ENCODE measurements at regions not wholly inside any gene's neighbourhood (a gene's known extent, or its start where the extent isn't known, plus 50 kb on each side); places are given as distances from the start of the nearest gene placed in this dataset.

DNA sequence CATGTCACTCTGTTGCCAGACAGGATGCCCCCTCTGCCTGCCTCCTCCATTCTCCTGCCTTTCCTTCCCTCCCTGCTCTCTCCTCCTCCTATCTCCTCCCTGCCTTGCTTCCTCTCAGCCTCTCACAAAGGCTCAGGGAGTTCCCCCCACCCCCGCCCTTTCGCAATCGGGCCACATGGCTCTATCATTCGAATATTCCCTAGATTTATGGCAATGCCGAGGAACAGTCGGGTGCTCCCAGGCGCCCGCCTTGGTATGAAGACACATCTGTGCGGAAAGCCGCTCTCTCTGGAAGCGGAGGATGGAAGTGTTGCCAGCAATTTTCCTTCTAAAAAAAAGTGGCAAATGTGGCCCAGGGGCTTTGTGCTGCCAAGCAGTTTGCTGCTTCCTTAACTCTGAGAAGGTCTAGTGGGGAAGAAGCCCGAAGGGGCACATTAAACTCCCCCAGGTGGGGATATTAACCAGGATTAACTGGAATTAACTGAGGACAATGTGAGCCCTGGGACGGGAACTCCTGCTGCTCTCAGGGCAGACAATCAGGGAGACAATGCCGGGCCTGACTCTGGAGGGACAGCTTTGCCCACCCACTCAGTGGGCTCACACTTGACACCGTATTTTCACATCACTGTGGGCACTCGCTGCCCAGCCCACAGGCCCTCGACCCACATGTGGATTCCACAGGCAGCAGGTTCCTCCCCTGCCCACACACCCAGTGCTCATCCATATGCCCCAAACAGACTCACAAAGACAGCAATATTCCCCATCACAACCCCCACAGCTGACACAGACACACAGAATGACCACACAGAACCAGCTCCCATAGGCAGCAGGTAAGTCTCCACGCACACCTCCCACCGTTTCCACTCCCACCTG lies 88.4 kb upstream of the SMNDC1 start:
- Histone ChIP-seq H3K9ac (no peak overlapping the region), H3K9me2 (no peaks in the 10 kb centered on the region), H3K4me1 (ENCODE audit: control insufficient read depth in 1 of 2, insufficient read depth in 2 of 2, low read depth in 1 of 2, low read length in 1 of 2) (peaks cover 6 to 17% of the 10 kb centered on the region in 2 experiments; a peak in 2 of 4 replicates), H3K27ac (ENCODE audit: low read depth in 2 of 2, low read length in 1 of 2) (no peak overlapping the region), H3K9me3 (no peaks in the 10 kb centered on the region), H3K4me3 (ENCODE audit: low read depth in 2 of 2, low read length in 1 of 2) (no peak overlapping the region), H4K20me1 (ENCODE audit: insufficient read depth) (no peaks in the 10 kb centered on the region), H2AFZ (ENCODE audit: low read depth) (no peak overlapping the region), H3F3A (replicated peaks; ENCODE audit: insufficient read depth) (peaks cover 8% of the 10 kb centered on the region), H3K79me2 (ENCODE audit: insufficient read depth) (no peaks in the 10 kb centered on the region), H3K27me3 (ENCODE audit: insufficient read depth) (no peaks in the 10 kb centered on the region), H3K4me2 (no peak overlapping the region), H3K36me3 (replicated peaks in 1 of 2; ENCODE audit: control insufficient read depth in 1 of 2, insufficient read depth in 2 of 2, low read length in 1 of 2) (no peaks in the 10 kb centered on the region)
- DNase-seq, result no peak
- 75% methylated on average over 16 of the region's 19 CpGs for WGBS (ENCODE audit: low lambda C conversion rate)
- TF ChIP-seq EP300 (IDR thresholded peaks at IDR 0.05; ENCODE audit: borderline replicate concordance in 1 of 2, low read depth in 1 of 2, low read length in 1 of 2) (no peak), FOXJ3 (CRISPR knock-in tag; IDR thresholded peaks at IDR 0.05) (no peak), MXI1 (IDR thresholded peaks at IDR 0.05; ENCODE audit: low read depth, low read length) (no peak), FOSL2 (IDR thresholded peaks at IDR 0.05; ENCODE audit: borderline replicate concordance, low read depth) (no peak)
- TF ChIP-seq, protein P1, sequence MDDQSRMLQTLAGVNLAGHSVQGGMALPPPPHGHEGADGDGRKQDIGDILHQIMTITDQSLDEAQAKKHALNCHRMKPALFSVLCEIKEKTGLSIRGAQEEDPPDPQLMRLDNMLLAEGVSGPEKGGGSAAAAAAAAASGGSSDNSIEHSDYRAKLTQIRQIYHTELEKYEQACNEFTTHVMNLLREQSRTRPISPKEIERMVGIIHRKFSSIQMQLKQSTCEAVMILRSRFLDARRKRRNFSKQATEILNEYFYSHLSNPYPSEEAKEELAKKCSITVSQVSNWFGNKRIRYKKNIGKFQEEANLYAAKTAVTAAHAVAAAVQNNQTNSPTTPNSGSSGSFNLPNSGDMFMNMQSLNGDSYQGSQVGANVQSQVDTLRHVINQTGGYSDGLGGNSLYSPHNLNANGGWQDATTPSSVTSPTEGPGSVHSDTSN (IDR thresholded peaks at IDR 0.05), result no peak
- ChIA-PET POLR2A (no interaction called here), CTCF (no interaction called here)

DNA sequence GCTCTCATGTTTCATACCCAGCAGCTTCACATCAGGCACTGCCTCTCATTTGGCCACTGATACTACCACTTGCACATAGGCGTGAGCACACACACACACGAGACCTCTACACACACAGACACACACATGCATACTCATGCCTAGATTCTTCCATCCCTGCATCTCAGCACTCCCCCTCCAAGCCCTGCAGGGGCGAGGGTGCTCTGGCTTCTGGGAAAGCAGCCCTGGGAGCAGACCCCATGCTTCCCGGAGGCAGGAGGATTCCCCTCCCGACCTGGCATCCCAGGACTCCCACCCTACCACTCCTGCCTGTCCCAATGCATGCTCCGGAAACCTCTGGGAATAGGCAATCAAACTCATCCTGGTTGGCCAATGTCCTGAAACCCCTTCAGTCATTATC lies 89.1 kb upstream of the SMNDC1 start:
- Histone ChIP-seq H3K4me2 (no peak overlapping the region), H3K27me3 (ENCODE audit: insufficient read depth) (no peaks in the 10 kb centered on the region), H3K9ac (no peak overlapping the region), H3K27ac (ENCODE audit: low read depth in 2 of 2, low read length in 1 of 2) (no peak overlapping the region), H3K9me2 (no peaks in the 10 kb centered on the region), H2AFZ (ENCODE audit: low read depth) (no peak overlapping the region), H3K79me2 (ENCODE audit: insufficient read depth) (no peaks in the 10 kb centered on the region), H3K36me3 (replicated peaks in 1 of 2; ENCODE audit: control insufficient read depth in 1 of 2, insufficient read depth in 2 of 2, low read length in 1 of 2) (no peaks in the 10 kb centered on the region), H3K9me3 (no peaks in the 10 kb centered on the region), H3K4me1 (ENCODE audit: control insufficient read depth in 1 of 2, insufficient read depth in 2 of 2, low read depth in 1 of 2, low read length in 1 of 2) (peaks cover 11 to 23% of the 10 kb centered on the region in 2 experiments; a peak in 3 of 4 replicates), H4K20me1 (ENCODE audit: insufficient read depth) (no peaks in the 10 kb centered on the region), H3F3A (replicated peaks; ENCODE audit: insufficient read depth) (peaks cover 9% of the 10 kb centered on the region), H3K4me3 (ENCODE audit: low read depth in 2 of 2, low read length in 1 of 2) (no peak overlapping the region)
- DNase-seq, result no peak
- ChIA-PET CTCF (no interaction called here), POLR2A (no interaction called here)
- WGBS (ENCODE audit: low lambda C conversion rate), result 96% methylated on average over 6 of the region's 6 CpGs
- TF ChIP-seq POLR2AphosphoS5 (IDR thresholded peaks at IDR 0.05; ENCODE audit: low read depth, low read length), result no peak
- TF ChIP-seq NFIC (IDR thresholded peaks at IDR 0.05; ENCODE audit: borderline replicate concordance), result no peak
- TF ChIP-seq JUND (IDR thresholded peaks at IDR 0.05), result no peak
- no peak for TF ChIP-seq FOXM1 (IDR thresholded peaks at IDR 0.05; ENCODE audit: low read depth)
- TF ChIP-seq, protein P2, sequence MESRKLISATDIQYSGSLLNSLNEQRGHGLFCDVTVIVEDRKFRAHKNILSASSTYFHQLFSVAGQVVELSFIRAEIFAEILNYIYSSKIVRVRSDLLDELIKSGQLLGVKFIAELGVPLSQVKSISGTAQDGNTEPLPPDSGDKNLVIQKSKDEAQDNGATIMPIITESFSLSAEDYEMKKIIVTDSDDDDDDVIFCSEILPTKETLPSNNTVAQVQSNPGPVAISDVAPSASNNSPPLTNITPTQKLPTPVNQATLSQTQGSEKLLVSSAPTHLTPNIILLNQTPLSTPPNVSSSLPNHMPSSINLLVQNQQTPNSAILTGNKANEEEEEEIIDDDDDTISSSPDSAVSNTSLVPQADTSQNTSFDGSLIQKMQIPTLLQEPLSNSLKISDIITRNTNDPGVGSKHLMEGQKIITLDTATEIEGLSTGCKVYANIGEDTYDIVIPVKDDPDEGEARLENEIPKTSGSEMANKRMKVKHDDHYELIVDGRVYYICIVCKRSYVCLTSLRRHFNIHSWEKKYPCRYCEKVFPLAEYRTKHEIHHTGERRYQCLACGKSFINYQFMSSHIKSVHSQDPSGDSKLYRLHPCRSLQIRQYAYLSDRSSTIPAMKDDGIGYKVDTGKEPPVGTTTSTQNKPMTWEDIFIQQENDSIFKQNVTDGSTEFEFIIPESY (IDR thresholded peaks at IDR 0.05; ENCODE audit: borderline replicate concordance, low read depth), result no peak
- no peak for TF ChIP-seq YY1 (IDR thresholded peaks at IDR 0.05; ENCODE audit: low read depth)
- TF ChIP-seq SIN3A (IDR thresholded peaks at IDR 0.05; ENCODE audit: borderline replicate concordance, low read depth, low read length), result no peak
- TF ChIP-seq EZH2phosphoT487 (IDR thresholded peaks at IDR 0.05; ENCODE audit: borderline replicate concordance, low read depth), result no peak
- TF ChIP-seq, protein P3, sequence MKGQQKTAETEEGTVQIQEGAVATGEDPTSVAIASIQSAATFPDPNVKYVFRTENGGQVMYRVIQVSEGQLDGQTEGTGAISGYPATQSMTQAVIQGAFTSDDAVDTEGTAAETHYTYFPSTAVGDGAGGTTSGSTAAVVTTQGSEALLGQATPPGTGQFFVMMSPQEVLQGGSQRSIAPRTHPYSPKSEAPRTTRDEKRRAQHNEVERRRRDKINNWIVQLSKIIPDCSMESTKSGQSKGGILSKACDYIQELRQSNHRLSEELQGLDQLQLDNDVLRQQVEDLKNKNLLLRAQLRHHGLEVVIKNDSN (IDR thresholded peaks at IDR 0.05; ENCODE audit: borderline replicate concordance, low read depth), result no peak
- TF ChIP-seq FOXJ3 (CRISPR knock-in tag; IDR thresholded peaks at IDR 0.05), result no peak
- no peak for TF ChIP-seq FOSL2 (IDR thresholded peaks at IDR 0.05; ENCODE audit: borderline replicate concordance, low read depth)
- no peak for TF ChIP-seq RAD21 (IDR thresholded peaks at IDR 0.05; ENCODE audit: low read length)
